ENCODE measurements at regions not wholly inside any gene's neighbourhood (a gene's known extent, or its start where the extent isn't known, plus 50 kb on each side); places are given as distances from the start of the nearest gene placed in this dataset.

- TF ChIP-seq POLR2A (IDR thresholded peaks at IDR 0.05) (no peak), CTCF (IDR thresholded peaks at IDR 0.05 in 8 of 11, conservative IDR thresholded peaks at IDR 0.05 in 3 of 11) (no peak), POLR2AphosphoS5 (IDR thresholded peaks at IDR 0.05) (no peak)
- Histone ChIP-seq H3K4me1 (no peaks in the 10 kb centered on the region), H3K27ac (no peak overlapping the region), H3K4me3 (no peak overlapping the region), H3K9me3 (no peaks in the 10 kb centered on the region), H3K36me3 (no peaks in the 10 kb centered on the region), H3K27me3 (replicated peaks in 1 of 7) (no peaks in the 10 kb centered on the region)
- no peak for DNase-seq
- WGBS, 5 donors: 64 to 82% (median 67%) methylated on average over 6 of the region's 6 CpGs
- intact Hi-C loops (cut with DNase I; ENCODE audit: low total_unique reads): no loop called here
Observed at GRCh38 chr14:42475289-42475688, 868.6 kb downstream of the LRFN5 start.

GRCh38 chr14:42470427-42470719 is 863.7 kb downstream of the LRFN5 start:
- TF ChIP-seq POLR2AphosphoS5 (IDR thresholded peaks at IDR 0.05) (no peak), CTCF (IDR thresholded peaks at IDR 0.05 in 8 of 11, conservative IDR thresholded peaks at IDR 0.05 in 3 of 11) (no peak), POLR2A (IDR thresholded peaks at IDR 0.05) (no peak)
- WGBS, 5 donors: 90 to 99% (median 93%) methylated on average over 3 of the region's 3 CpGs
- no peaks in the 10 kb centered on the region for H3K27me3 ChIP-seq (replicated peaks in 1 of 7)
- H3K36me3 ChIP-seq: no peaks in the 10 kb centered on the region
- H3K27ac ChIP-seq: no peak overlapping the region
- intact Hi-C loops (cut with DNase I; ENCODE audit: low total_unique reads): no loop called here
- no peak for DNase-seq
- no peaks in the 10 kb centered on the region for H3K9me3 ChIP-seq
- H3K4me1 ChIP-seq: no peaks in the 10 kb centered on the region
- H3K4me3 ChIP-seq: no peak overlapping the region

GRCh38 chr14:42469637-42470426 is 863.2 kb downstream of the LRFN5 start:
- intact Hi-C loops (cut with DNase I; ENCODE audit: low total_unique reads): no loop called here
- DNase-seq: no peak
- no peak overlapping the region for H3K27ac ChIP-seq
- H3K27me3 ChIP-seq (replicated peaks in 1 of 7): no peaks in the 10 kb centered on the region
- H3K4me3 ChIP-seq: no peak overlapping the region
- H3K4me1 ChIP-seq: no peaks in the 10 kb centered on the region
- 79 to 89% (median 86%) methylated on average over 6 of the region's 6 CpGs for WGBS, 5 donors
- TF ChIP-seq POLR2AphosphoS5 (IDR thresholded peaks at IDR 0.05): no peak
- no peak for TF ChIP-seq CTCF (IDR thresholded peaks at IDR 0.05 in 8 of 11, conservative IDR thresholded peaks at IDR 0.05 in 3 of 11)
- TF ChIP-seq POLR2A (IDR thresholded peaks at IDR 0.05): no peak
- no peaks in the 10 kb centered on the region for H3K9me3 ChIP-seq
- no peaks in the 10 kb centered on the region for H3K36me3 ChIP-seq

- peaks cover 0 to 6% (median 0%) of the 10 kb centered on the region in 8 donors for H3K9me3 ChIP-seq
- no peak overlapping the region for H3K27ac ChIP-seq
- 58 to 77% (median 68%) methylated on average over 1 of the region's 1 CpG for WGBS, 5 donors
- TF ChIP-seq POLR2AphosphoS5 (IDR thresholded peaks at IDR 0.05): no peak
- no peak for TF ChIP-seq CTCF (IDR thresholded peaks at IDR 0.05 in 8 of 11, conservative IDR thresholded peaks at IDR 0.05 in 3 of 11)
- no peak for TF ChIP-seq POLR2A (IDR thresholded peaks at IDR 0.05)
- no peak for DNase-seq
- H3K4me3 ChIP-seq: no peak overlapping the region
- no peaks in the 10 kb centered on the region for H3K36me3 ChIP-seq
- no peaks in the 10 kb centered on the region for H3K4me1 ChIP-seq
- intact Hi-C loops (cut with DNase I; ENCODE audit: low total_unique reads): no loop called here
- H3K27me3 ChIP-seq (replicated peaks in 1 of 7): no peaks in the 10 kb centered on the region
Observed at GRCh38 chr14:42460673-42461072, 854.0 kb downstream of the LRFN5 start.

Measured in spleen (tissue), 11 donors.